MM.1S (cell line): ENCODE measurements at regions not wholly inside any gene's neighbourhood (a gene's known extent, or its start where the extent isn't known, plus 50 kb on each side); places are given as distances from the start of the nearest gene placed in this dataset.

Experiments used
- CTCF ChIP-seq: fragments of 300-600 bp; sonication (generic); IDR thresholded peaks from 2 replicates; pipeline ENCODE4 v1.5.1; 2016; ENCODE audit warnings: antibody characterized with exemption, low read length, mixed read lengths
- EZH2 ChIP-seq: fragments of 300-600 bp; sonication (generic); optimal IDR thresholded peaks from 2 replicates; pipeline ENCODE3; 2017; ENCODE audit warnings: low read depth, mild to moderate bottlenecking, antibody characterized with exemption, low read length, mixed read lengths
- EZH2phosphoT487 ChIP-seq: fragments of 300-600 bp; sonication (generic); IDR thresholded peaks from 2 replicates; pipeline ENCODE4 v1.6.1; 2018; ENCODE audit warnings: antibody characterized with exemption, low read length

- TF ChIP-seq EZH2 (no peak), CTCF (no peak), EZH2phosphoT487 (no peak)
These were observed 538.6 kb upstream of the POT1 start for GRCh38 chr7:125467996-125468854.
